Loucy (cell line): ENCODE measurements at regions not wholly inside any gene's neighbourhood (a gene's known extent, or its start where the extent isn't known, plus 50 kb on each side); places are given as distances from the start of the nearest gene placed in this dataset.

ENCODE experiments used
- H2AFZ ChIP-seq: fragments of 200-600 bp; sonication (generic); 2 replicates; pipeline ENCODE4 v1.6.0; 2016; ENCODE audit warnings: antibody characterized with exemption, mild to moderate bottlenecking, low read length, moderate library complexity
- H3F3A ChIP-seq: fragments of 200-600 bp; 2 replicates; pipeline ENCODE4 v1.6.0; 2016; ENCODE audit warnings: antibody characterized with exemption, low read depth, mild to moderate bottlenecking
- H3K27me3 ChIP-seq: fragments of 200-600 bp; sonication (generic); 2 replicates; pipeline ENCODE4 v1.6.1; 2014; ENCODE audit warnings: low read length, mild to moderate bottlenecking; ENCODE audit not compliant: insufficient read depth, poor library complexity, severe bottlenecking
- H3K36me3 ChIP-seq: fragments of 200-600 bp; sonication (generic); 2 replicates; pipeline ENCODE4 v1.6.1; 2016; ENCODE audit warnings: low read length; ENCODE audit not compliant: insufficient read depth
- H3K4me1 ChIP-seq: fragments of 200-600 bp; sonication (generic); 2 replicates; pipeline ENCODE4 v1.5.1; 2014; ENCODE audit warnings: low read length, mild to moderate bottlenecking; ENCODE audit not compliant: insufficient read depth, poor library complexity, severe bottlenecking
- H3K4me2 ChIP-seq: fragments of 200-600 bp; sonication (generic); 2 replicates; pipeline ENCODE4 v1.6.0; 2014; ENCODE audit warnings: antibody characterized with exemption, low read length, low read depth, mild to moderate bottlenecking; ENCODE audit not compliant: poor library complexity, severe bottlenecking
- H3K4me3 ChIP-seq: fragments of 200-600 bp; sonication (generic); 2 replicates; pipeline ENCODE4 v1.5.1; 2014; ENCODE audit warnings: low read length, mild to moderate bottlenecking, mixed read lengths; ENCODE audit not compliant: poor library complexity, severe bottlenecking
- H3K79me2 ChIP-seq: fragments of 200-600 bp; sonication (generic); 2 replicates; pipeline ENCODE4 v1.6.1; 2014; ENCODE audit warnings: low read length; ENCODE audit not compliant: insufficient read depth
- H3K9ac ChIP-seq: fragments of 200-600 bp; sonication (generic); 2 replicates; pipeline ENCODE4 v1.6.0; 2014; ENCODE audit warnings: mild to moderate bottlenecking, low read depth, low read length, moderate library complexity; ENCODE audit not compliant: poor library complexity, severe bottlenecking
- H3K9me2 ChIP-seq: fragments of 200-600 bp; sonication (generic); replicated peaks from 2 replicates; pipeline ENCODE4 v1.6.1; 2016; ENCODE audit warnings: low read depth, low read length, mixed read lengths
- H3K9me3 ChIP-seq: fragments of 200-600 bp; sonication (generic); 2 replicates; pipeline ENCODE4 v1.6.1; 2014; ENCODE audit warnings: mild to moderate bottlenecking, antibody characterized with exemption, low read length, low read depth; ENCODE audit not compliant: insufficient read depth
- H4K20me1 ChIP-seq: fragments of 200-600 bp; sonication (generic); 2 replicates; pipeline ENCODE4 v1.6.0; 2014; ENCODE audit warnings: antibody characterized with exemption, low read length, mild to moderate bottlenecking; ENCODE audit not compliant: insufficient read depth, poor library complexity, severe bottlenecking
- EZH2phosphoT487 ChIP-seq: fragments of 200-600 bp; IDR thresholded peaks from 2 replicates; pipeline ENCODE4 v1.6.1; 2018; ENCODE audit warnings: antibody characterized with exemption, mild to moderate bottlenecking, moderate library complexity, borderline replicate concordance
- TF ChIP-seq, protein P1 (sequence below): fragments of 200-600 bp; sonication (generic); conservative IDR thresholded peaks from 2 replicates; pipeline ENCODE4 v1.5.1; 2014; ENCODE audit warnings: mild to moderate bottlenecking, antibody characterized with exemption, low read length

DNA sequence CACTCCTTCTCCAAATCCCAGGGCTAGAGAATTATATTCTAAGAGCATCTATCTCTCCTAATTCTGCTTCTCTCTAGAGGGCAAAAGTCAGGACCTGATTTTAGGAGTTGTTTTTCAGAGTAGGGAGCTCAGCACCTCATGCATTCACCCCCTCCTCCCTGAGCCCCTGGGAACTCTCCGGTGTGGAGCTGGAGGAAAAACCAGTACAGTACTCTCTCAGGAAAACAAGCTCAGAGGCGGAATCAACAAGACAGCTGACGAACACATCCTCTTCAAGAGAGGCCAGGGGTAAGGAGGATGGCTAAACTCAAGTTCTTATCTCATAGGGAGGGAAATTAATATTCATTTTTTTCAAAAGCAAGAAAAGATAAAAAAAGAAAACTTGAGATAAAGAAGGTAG, 120.1 kb upstream of the CDYL start:
- 0 out of 2 replicates have a peak, but pooled peaks cover 2% of the 10 kb centered on the region for H3K9me3 ChIP-seq
- no peaks in the 10 kb centered on the region for H3K9me2 ChIP-seq
- H3F3A ChIP-seq = no peaks in the 10 kb centered on the region
- H3K4me2 ChIP-seq = no peak overlapping the region
- no peaks in the 10 kb centered on the region for H3K79me2 ChIP-seq
- no peaks in the 10 kb centered on the region for H3K4me1 ChIP-seq
- no peak for TF ChIP-seq EZH2phosphoT487
- TF ChIP-seq, protein P1, sequence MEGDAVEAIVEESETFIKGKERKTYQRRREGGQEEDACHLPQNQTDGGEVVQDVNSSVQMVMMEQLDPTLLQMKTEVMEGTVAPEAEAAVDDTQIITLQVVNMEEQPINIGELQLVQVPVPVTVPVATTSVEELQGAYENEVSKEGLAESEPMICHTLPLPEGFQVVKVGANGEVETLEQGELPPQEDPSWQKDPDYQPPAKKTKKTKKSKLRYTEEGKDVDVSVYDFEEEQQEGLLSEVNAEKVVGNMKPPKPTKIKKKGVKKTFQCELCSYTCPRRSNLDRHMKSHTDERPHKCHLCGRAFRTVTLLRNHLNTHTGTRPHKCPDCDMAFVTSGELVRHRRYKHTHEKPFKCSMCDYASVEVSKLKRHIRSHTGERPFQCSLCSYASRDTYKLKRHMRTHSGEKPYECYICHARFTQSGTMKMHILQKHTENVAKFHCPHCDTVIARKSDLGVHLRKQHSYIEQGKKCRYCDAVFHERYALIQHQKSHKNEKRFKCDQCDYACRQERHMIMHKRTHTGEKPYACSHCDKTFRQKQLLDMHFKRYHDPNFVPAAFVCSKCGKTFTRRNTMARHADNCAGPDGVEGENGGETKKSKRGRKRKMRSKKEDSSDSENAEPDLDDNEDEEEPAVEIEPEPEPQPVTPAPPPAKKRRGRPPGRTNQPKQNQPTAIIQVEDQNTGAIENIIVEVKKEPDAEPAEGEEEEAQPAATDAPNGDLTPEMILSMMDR = no peak
- H3K36me3 ChIP-seq = no peaks in the 10 kb centered on the region
- no peak overlapping the region for H3K9ac ChIP-seq
- no peak overlapping the region for H3K4me3 ChIP-seq
- no peaks in the 10 kb centered on the region for H4K20me1 ChIP-seq
- no peak overlapping the region for H2AFZ ChIP-seq
- H3K27me3 ChIP-seq = no peaks in the 10 kb centered on the region

DNA sequence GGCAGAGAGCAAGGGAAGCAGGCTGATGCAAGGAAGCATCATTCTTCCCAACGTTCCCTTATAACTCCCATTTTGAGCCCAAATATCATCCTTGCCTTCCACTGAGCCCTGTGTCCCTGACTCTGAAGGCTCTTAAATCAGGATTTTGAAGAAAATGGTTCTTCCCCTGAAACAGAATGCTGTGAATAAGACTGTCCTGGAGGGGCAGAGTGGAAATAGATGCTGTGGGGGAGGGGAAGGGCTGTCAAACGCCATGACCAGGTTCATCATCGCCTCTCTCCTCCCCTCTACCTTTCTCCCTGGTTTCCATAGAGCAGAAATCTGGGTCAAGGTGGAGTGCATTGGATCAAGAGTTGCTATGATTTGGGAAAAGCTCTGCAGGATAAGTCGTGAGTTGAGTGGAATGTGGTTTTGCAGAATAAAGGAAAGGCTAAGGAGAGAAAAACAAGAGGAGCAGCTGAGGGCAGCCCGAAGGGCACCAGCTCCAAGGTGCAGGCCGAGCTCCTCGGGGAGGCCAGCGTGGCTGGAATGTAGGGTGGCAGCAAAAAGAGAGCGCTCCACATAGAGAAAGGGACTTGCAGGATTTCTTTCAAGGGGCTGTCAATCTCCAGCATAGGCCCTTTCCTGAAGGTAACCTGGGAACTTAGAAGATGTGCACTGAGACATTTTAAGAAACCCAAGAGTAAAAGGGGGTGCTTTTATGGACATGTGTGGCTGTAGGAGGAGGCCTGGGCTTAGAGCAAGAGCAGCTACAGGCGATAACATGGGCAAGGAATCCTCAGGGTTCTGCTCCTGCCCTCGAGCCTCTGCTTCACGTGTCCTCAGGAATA, 120.8 kb upstream of the CDYL start:
- Histone ChIP-seq H3K4me3 (no peak overlapping the region), H3K79me2 (no peaks in the 10 kb centered on the region), H2AFZ (no peak overlapping the region), H3K9ac (no peak overlapping the region), H3K4me2 (no peak overlapping the region), H3F3A (no peaks in the 10 kb centered on the region), H3K4me1 (no peaks in the 10 kb centered on the region), H3K9me3 (0 out of 2 replicates have a peak, but pooled peaks cover 2% of the 10 kb centered on the region), H3K36me3 (no peaks in the 10 kb centered on the region), H3K27me3 (no peaks in the 10 kb centered on the region), H3K9me2 (no peaks in the 10 kb centered on the region), H4K20me1 (no peaks in the 10 kb centered on the region)
- TF ChIP-seq, protein P1 = no peak
- no peak for TF ChIP-seq EZH2phosphoT487

DNA sequence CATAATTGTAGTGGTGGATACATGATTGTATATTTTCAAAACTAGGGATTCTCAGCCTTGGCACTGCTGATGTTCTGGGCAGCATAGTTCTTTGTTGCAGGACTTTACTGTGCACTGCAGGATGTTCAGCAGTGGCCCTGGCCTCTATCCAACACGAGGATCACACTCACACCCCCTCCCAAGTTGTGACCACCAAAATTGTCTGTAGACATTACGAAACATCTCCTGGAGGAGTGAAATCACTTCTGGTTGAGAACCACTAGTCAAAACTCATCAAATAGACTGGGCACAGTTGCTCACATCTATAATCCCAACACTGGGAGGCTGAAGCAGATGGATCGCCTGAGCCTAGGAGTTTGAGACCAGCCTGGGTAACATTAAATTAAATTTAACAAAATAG, 123.1 kb upstream of the CDYL start:
- Histone ChIP-seq H3K36me3 (no peaks in the 10 kb centered on the region), H3K4me1 (no peaks in the 10 kb centered on the region), H4K20me1 (no peaks in the 10 kb centered on the region), H3K79me2 (no peaks in the 10 kb centered on the region), H3K4me2 (no peak overlapping the region), H3K4me3 (no peak overlapping the region), H3K9ac (no peak overlapping the region), H3F3A (no peaks in the 10 kb centered on the region), H3K9me3 (0 out of 2 replicates have a peak, but pooled peaks cover 2% of the 10 kb centered on the region), H3K9me2 (no peaks in the 10 kb centered on the region), H2AFZ (no peak overlapping the region), H3K27me3 (no peaks in the 10 kb centered on the region)
- TF ChIP-seq EZH2phosphoT487 = no peak
- TF ChIP-seq, protein P1 = no peak
